Body of pancreas (tissue), 4 donors: ENCODE measurements at regions not wholly inside any gene's neighbourhood (a gene's known extent, or its start where the extent isn't known, plus 50 kb on each side); places are given as distances from the start of the nearest gene placed in this dataset.

ENCODE experiments used
- POLR2A ChIP-seq, 3 donors: fragments of 450-650 bp; IDR thresholded peaks; one replicate each; pipeline ENCODE4 v1.6.1; 2016; ENCODE audit warnings: antibody characterized with exemption in 3 of 3, mild to moderate bottlenecking in 2 of 3
- TF ChIP-seq, protein P1 (sequence below), 7 experiments: fragments of 450-650 bp in 4 of 7; fragments of 200-600 bp in 3 of 7; sonication (generic) in 3 of 7; IDR thresholded peaks; one replicate each; pipeline ENCODE4 v1.5.1; 2016 to 2019; ENCODE audit warnings: antibody characterized with exemption in 7 of 7

DNA sequence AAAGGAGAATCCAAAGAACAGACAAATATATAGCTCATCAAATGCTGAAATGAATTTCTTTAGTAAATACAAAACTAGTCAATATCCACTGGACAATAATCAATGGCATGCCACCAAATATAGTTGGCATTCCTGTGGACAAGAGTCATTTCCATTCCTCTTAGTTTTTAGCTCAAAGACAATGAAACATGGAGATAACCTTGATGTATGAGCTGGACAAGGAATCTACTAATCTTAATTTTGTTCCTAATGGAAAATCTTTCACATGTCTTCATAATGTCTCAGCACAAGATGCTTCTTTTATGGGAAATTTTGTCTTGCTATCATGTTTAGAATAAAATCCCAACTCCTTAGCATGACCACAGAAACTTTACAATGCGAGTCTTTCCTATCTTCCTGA is 87.8 kb downstream of the PFDN4 start:
- TF ChIP-seq, protein P1, sequence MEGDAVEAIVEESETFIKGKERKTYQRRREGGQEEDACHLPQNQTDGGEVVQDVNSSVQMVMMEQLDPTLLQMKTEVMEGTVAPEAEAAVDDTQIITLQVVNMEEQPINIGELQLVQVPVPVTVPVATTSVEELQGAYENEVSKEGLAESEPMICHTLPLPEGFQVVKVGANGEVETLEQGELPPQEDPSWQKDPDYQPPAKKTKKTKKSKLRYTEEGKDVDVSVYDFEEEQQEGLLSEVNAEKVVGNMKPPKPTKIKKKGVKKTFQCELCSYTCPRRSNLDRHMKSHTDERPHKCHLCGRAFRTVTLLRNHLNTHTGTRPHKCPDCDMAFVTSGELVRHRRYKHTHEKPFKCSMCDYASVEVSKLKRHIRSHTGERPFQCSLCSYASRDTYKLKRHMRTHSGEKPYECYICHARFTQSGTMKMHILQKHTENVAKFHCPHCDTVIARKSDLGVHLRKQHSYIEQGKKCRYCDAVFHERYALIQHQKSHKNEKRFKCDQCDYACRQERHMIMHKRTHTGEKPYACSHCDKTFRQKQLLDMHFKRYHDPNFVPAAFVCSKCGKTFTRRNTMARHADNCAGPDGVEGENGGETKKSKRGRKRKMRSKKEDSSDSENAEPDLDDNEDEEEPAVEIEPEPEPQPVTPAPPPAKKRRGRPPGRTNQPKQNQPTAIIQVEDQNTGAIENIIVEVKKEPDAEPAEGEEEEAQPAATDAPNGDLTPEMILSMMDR (IDR thresholded peaks at IDR 0.05) = no peak
- TF ChIP-seq POLR2A (IDR thresholded peaks at IDR 0.05) = no peak
